BE2C (cell line): ENCODE measurements at regions not wholly inside any gene's neighbourhood (a gene's known extent, or its start where the extent isn't known, plus 50 kb on each side); places are given as distances from the start of the nearest gene placed in this dataset.

ENCODE experiments used
- DNase-seq: peaks from one replicate; pipeline ENCODE4 v3.0.0-alpha.2; 2020
- H3K27me3 ChIP-seq: fragments of 250-450 bp; sonication (Bioruptor Pico); 2 replicates; pipeline ENCODE4 v1.5.1; 2020; ENCODE audit warnings: mild to moderate bottlenecking
- H3K36me3 ChIP-seq: fragments of 250-450 bp; sonication (Bioruptor Pico); 2 replicates; pipeline ENCODE4 v1.5.1; 2020; ENCODE audit warnings: mild to moderate bottlenecking
- H3K4me1 ChIP-seq: fragments of 250-450 bp; sonication (Bioruptor Pico); 2 replicates; pipeline ENCODE4 v1.5.1; 2020
- H3K4me3 ChIP-seq: 2 replicates; pipeline ENCODE4 v1.5.1; 2011; ENCODE audit warnings: low read depth, low read length
- H3K9me3 ChIP-seq: fragments of 250-450 bp; sonication (Bioruptor Pico); 2 replicates; pipeline ENCODE4 v1.5.1; 2020
- CTCF ChIP-seq: IDR thresholded peaks from 2 replicates; pipeline ENCODE4 v1.5.1; 2012; ENCODE audit warnings: mild to moderate bottlenecking, low read depth, low read length

GRCh38 chr4:152206646-152207377 is 329.1 kb downstream of the FBXW7 start:
- Histone ChIP-seq H3K4me1 (peaks cover 7% of the 10 kb centered on the region), H3K27me3 (no peaks in the 10 kb centered on the region), H3K4me3 (no peak overlapping the region), H3K9me3 (no peaks in the 10 kb centered on the region), H3K36me3 (no peaks in the 10 kb centered on the region)
- no peak for DNase-seq
- TF ChIP-seq CTCF = no peak

- TF ChIP-seq CTCF = no peak
- peaks cover 7% of the 10 kb centered on the region for H3K4me1 ChIP-seq
- no peaks in the 10 kb centered on the region for H3K9me3 ChIP-seq
- no peak overlapping the region for H3K4me3 ChIP-seq
- no peaks in the 10 kb centered on the region for H3K36me3 ChIP-seq
- no peak for DNase-seq
- H3K27me3 ChIP-seq = no peaks in the 10 kb centered on the region
Observed at GRCh38 chr4:152206185-152206584, 329.7 kb downstream of the FBXW7 start.

- Histone ChIP-seq H3K36me3 (no peaks in the 10 kb centered on the region), H3K27me3 (no peaks in the 10 kb centered on the region), H3K4me3 (no peak overlapping the region), H3K9me3 (no peaks in the 10 kb centered on the region), H3K4me1 (no peaks in the 10 kb centered on the region; the same call in 1 of the 2 replicates)
- no peak for TF ChIP-seq CTCF
- DNase-seq = no peak
Observed at GRCh38 chr4:152202415-152202814, 333.5 kb downstream of the FBXW7 start.

GRCh38 chr4:152200511-152201333 is 335.2 kb downstream of the FBXW7 start:
- no peak for TF ChIP-seq CTCF
- no peak for DNase-seq
- no peaks in the 10 kb centered on the region for H3K4me1 ChIP-seq
- no peaks in the 10 kb centered on the region for H3K9me3 ChIP-seq
- no peak overlapping the region for H3K4me3 ChIP-seq
- H3K36me3 ChIP-seq = no peaks in the 10 kb centered on the region
- H3K27me3 ChIP-seq = no peaks in the 10 kb centered on the region

GRCh38 chr4:152197211-152197610 is 338.7 kb downstream of the FBXW7 start:
- no peak for DNase-seq
- no peak for TF ChIP-seq CTCF

GRCh38 chr4:152195888-152196287 is 340.0 kb downstream of the FBXW7 start:
- no peak overlapping the region for H3K4me3 ChIP-seq
- H3K9me3 ChIP-seq = no peaks in the 10 kb centered on the region
- no peaks in the 10 kb centered on the region for H3K4me1 ChIP-seq
- DNase-seq = no peak
- no peak for TF ChIP-seq CTCF
- no peaks in the 10 kb centered on the region for H3K27me3 ChIP-seq
- no peaks in the 10 kb centered on the region for H3K36me3 ChIP-seq

More at GRCh38 chr4:152197211-152197610, 338.7 kb downstream of the FBXW7 start:
- H3K27me3 ChIP-seq = no peaks in the 10 kb centered on the region
- no peaks in the 10 kb centered on the region for H3K4me1 ChIP-seq
- no peaks in the 10 kb centered on the region for H3K36me3 ChIP-seq
- no peak overlapping the region for H3K4me3 ChIP-seq
- no peaks in the 10 kb centered on the region for H3K9me3 ChIP-seq
